ENCODE measurements at regions not wholly inside any gene's neighbourhood (a gene's known extent, or its start where the extent isn't known, plus 50 kb on each side); places are given as distances from the start of the nearest gene placed in this dataset.

- ATAC-seq (replicated peaks in 1 of 4) (no peak), DNase-seq (no peak)
- no peaks in the 10 kb centered on the region for H3K36me3 ChIP-seq (ENCODE audit: control insufficient read depth in 2 of 2, extremely low read depth in 1 of 2, insufficient read depth in 1 of 2, low read length in 1 of 2)
- Mint-ChIP-seq H3K4me3 (no peak overlapping the region), H3K9me3 (no peaks in the 10 kb centered on the region), H3K27me3 (peaks cover 0 to 4% of the 10 kb centered on the region in 2 donors), H3K27ac (no peak overlapping the region), H3K4me1 (no peaks in the 10 kb centered on the region), H3K36me3 (no peaks in the 10 kb centered on the region)
- no peaks in the 10 kb centered on the region for H3K4me1 ChIP-seq (ENCODE audit: control insufficient read depth in 1 of 2, extremely low read depth in 1 of 2, insufficient read depth in 2 of 2, low read length in 2 of 2)
- H3K27ac ChIP-seq (ENCODE audit: low read length): no peak overlapping the region
- no peak overlapping the region for H3K4me3 ChIP-seq (ENCODE audit: control insufficient read depth in 1 of 2, extremely low read depth in 1 of 2, low read length in 1 of 2)
- CTCF ChIA-PET: no interaction called here
- H3K9me3 ChIP-seq: no peaks in the 10 kb centered on the region
- POLR2A ChIA-PET: no interaction called here
- 81% methylated on average over 4 of the region's 8 CpGs for WGBS (ENCODE audit: insufficient coverage)
- no peaks in the 10 kb centered on the region for H3K27me3 ChIP-seq (replicated peaks in 1 of 2; ENCODE audit: control insufficient read depth in 2 of 2, extremely low read depth in 1 of 2, insufficient read depth in 2 of 2, low read length in 1 of 2)
Measured at GRCh38 chr3:178297740-178298139, 238.5 kb upstream of the KCNMB2 start.

DNA sequence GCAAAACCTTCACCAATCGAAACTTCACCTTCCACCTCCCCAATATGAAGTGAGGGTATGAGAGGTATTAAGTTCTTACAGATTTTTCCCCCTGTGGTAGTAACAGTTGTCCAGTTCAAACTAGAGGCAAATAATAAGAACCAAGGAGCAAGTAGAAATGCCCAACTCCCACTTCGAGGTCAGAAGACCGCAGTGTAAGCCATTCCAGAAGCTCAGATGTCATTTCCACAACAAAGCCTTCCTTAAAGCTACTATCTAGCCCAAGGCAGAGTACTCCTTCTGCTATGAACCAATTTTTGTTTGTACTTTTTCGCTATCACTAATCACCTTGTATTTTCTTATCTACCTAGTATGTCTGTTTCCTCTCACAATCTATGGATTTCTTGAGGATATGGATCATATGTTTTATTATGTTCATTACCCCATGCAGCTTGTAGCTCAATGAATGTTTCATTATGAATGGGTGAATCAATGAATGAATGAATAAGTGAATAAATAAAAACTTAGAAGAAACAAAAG lies 235.7 kb upstream of the KCNMB2 start:
- no peak overlapping the region for H3K27ac Mint-ChIP-seq
- no peaks in the 10 kb centered on the region for H3K36me3 Mint-ChIP-seq
- WGBS (ENCODE audit: insufficient coverage): 80% methylated on average over 2 of the region's 4 CpGs
- DNase-seq: no peak
- no peaks in the 10 kb centered on the region for H3K9me3 Mint-ChIP-seq
- ATAC-seq (replicated peaks in 1 of 4): no peak
- no peaks in the 10 kb centered on the region for H3K9me3 ChIP-seq
- no peak overlapping the region for H3K4me3 Mint-ChIP-seq
- H3K36me3 ChIP-seq (ENCODE audit: control insufficient read depth in 2 of 2, extremely low read depth in 1 of 2, insufficient read depth in 1 of 2, low read length in 1 of 2): no peaks in the 10 kb centered on the region
- H3K27me3 ChIP-seq (replicated peaks in 1 of 2; ENCODE audit: control insufficient read depth in 2 of 2, extremely low read depth in 1 of 2, insufficient read depth in 2 of 2, low read length in 1 of 2): no peaks in the 10 kb centered on the region
- POLR2A ChIA-PET: no interaction called here
- H3K4me1 ChIP-seq (ENCODE audit: control insufficient read depth in 1 of 2, extremely low read depth in 1 of 2, insufficient read depth in 2 of 2, low read length in 2 of 2): no peaks in the 10 kb centered on the region
- no peak overlapping the region for H3K4me3 ChIP-seq (ENCODE audit: control insufficient read depth in 1 of 2, extremely low read depth in 1 of 2, low read length in 1 of 2)
- no peak overlapping the region for H3K27ac ChIP-seq (ENCODE audit: low read length)
- CTCF ChIA-PET: no interaction called here
- no peaks in the 10 kb centered on the region for H3K4me1 Mint-ChIP-seq
- peaks cover 0 to 4% of the 10 kb centered on the region in 2 donors for H3K27me3 Mint-ChIP-seq

- ChIA-PET POLR2A (no interaction called here), CTCF (interaction anchor here in 1 of 2 donors (0.6 kb wide), 2 partner anchors 52 to 1346 kb away, joined by 3 read pairs; no protein-coding TSS in a partner anchor)
- WGBS (ENCODE audit: insufficient coverage): no CpG with 5 or more reads among the region's 6 CpGs
- no peaks in the 10 kb centered on the region for H3K36me3 Mint-ChIP-seq
- peaks cover 0 to 4% of the 10 kb centered on the region in 2 donors for H3K27me3 Mint-ChIP-seq
- Histone ChIP-seq H3K9me3 (no peaks in the 10 kb centered on the region), H3K4me1 (ENCODE audit: control insufficient read depth in 1 of 2, extremely low read depth in 1 of 2, insufficient read depth in 2 of 2, low read length in 2 of 2) (no peaks in the 10 kb centered on the region), H3K4me3 (ENCODE audit: control insufficient read depth in 1 of 2, extremely low read depth in 1 of 2, low read length in 1 of 2) (no peak overlapping the region), H3K36me3 (ENCODE audit: control insufficient read depth in 2 of 2, extremely low read depth in 1 of 2, insufficient read depth in 1 of 2, low read length in 1 of 2) (no peaks in the 10 kb centered on the region), H3K27me3 (replicated peaks in 1 of 2; ENCODE audit: control insufficient read depth in 2 of 2, extremely low read depth in 1 of 2, insufficient read depth in 2 of 2, low read length in 1 of 2) (no peaks in the 10 kb centered on the region), H3K27ac (ENCODE audit: low read length) (no peak overlapping the region)
- H3K9me3 Mint-ChIP-seq: no peaks in the 10 kb centered on the region
- ATAC-seq (replicated peaks in 1 of 4) (no peak), DNase-seq (no peak)
- no peak overlapping the region for H3K27ac Mint-ChIP-seq
- H3K4me1 Mint-ChIP-seq: no peaks in the 10 kb centered on the region
- no peak overlapping the region for H3K4me3 Mint-ChIP-seq
Measured at GRCh38 chr3:178302966-178303930, 233.0 kb upstream of the KCNMB2 start.

GRCh38 chr3:178304758-178305467 lies 231.3 kb upstream of the KCNMB2 start:
- H3K4me1 Mint-ChIP-seq: no peaks in the 10 kb centered on the region
- POLR2A ChIA-PET: no interaction called here
- WGBS (ENCODE audit: insufficient coverage): no CpG with 5 or more reads among the region's 1 CpG
- H3K27me3 Mint-ChIP-seq: peaks cover 0 to 4% of the 10 kb centered on the region in 2 donors
- Histone ChIP-seq H3K27ac (ENCODE audit: low read length) (no peak overlapping the region), H3K9me3 (no peaks in the 10 kb centered on the region), H3K4me1 (ENCODE audit: control insufficient read depth in 1 of 2, extremely low read depth in 1 of 2, insufficient read depth in 2 of 2, low read length in 2 of 2) (no peaks in the 10 kb centered on the region), H3K36me3 (ENCODE audit: control insufficient read depth in 2 of 2, extremely low read depth in 1 of 2, insufficient read depth in 1 of 2, low read length in 1 of 2) (no peaks in the 10 kb centered on the region), H3K4me3 (ENCODE audit: control insufficient read depth in 1 of 2, extremely low read depth in 1 of 2, low read length in 1 of 2) (no peak overlapping the region), H3K27me3 (replicated peaks in 1 of 2; ENCODE audit: control insufficient read depth in 2 of 2, extremely low read depth in 1 of 2, insufficient read depth in 2 of 2, low read length in 1 of 2) (no peaks in the 10 kb centered on the region)
- CTCF ChIA-PET: no interaction called here
- ATAC-seq (replicated peaks in 1 of 4) (no peak), DNase-seq (no peak)
- no peaks in the 10 kb centered on the region for H3K36me3 Mint-ChIP-seq
- no peaks in the 10 kb centered on the region for H3K9me3 Mint-ChIP-seq
- H3K4me3 Mint-ChIP-seq: no peak overlapping the region
- H3K27ac Mint-ChIP-seq: no peak overlapping the region

DNA sequence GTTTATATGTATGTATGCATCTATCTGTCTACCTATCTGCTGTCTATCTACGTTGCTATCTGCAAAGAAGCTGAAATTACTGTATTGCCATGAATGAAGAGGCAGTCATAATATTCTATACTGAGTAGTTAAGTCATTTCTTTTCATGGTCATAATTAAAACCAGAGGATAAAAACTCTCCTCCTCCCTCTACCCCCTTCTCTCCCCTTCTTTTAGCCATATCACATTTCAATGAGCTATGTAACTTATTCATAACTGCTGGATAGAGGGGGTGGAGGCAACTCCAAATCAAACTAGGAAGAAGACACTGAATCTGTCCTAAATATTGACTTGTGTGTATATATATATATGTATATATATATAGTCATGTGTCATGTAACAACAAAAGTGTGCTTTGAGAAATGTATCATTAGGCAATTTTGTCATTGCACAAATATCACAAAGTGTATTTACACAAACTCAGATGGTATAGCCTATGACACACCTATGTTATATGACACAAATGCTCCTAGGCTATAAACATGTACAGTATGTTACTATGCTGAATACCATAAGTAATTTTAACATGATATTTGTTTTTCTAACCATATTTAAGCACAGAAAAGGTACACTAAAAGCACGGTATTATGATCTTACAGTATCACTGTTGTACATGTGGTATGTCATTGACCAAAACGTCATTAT lies 229.7 kb upstream of the KCNMB2 start:
- H3K27me3 ChIP-seq (replicated peaks in 1 of 2; ENCODE audit: control insufficient read depth in 2 of 2, extremely low read depth in 1 of 2, insufficient read depth in 2 of 2, low read length in 1 of 2): no peaks in the 10 kb centered on the region
- no peak overlapping the region for H3K4me3 ChIP-seq (ENCODE audit: control insufficient read depth in 1 of 2, extremely low read depth in 1 of 2, low read length in 1 of 2)
- no peaks in the 10 kb centered on the region for H3K36me3 Mint-ChIP-seq
- H3K9me3 Mint-ChIP-seq: no peaks in the 10 kb centered on the region
- ChIA-PET CTCF (no interaction called here), POLR2A (no interaction called here)
- WGBS (ENCODE audit: insufficient coverage): no CpG with 5 or more reads among the region's 3 CpGs
- DNase-seq (no peak), ATAC-seq (replicated peaks in 1 of 4) (no peak)
- H3K9me3 ChIP-seq: no peaks in the 10 kb centered on the region
- H3K4me1 ChIP-seq (ENCODE audit: control insufficient read depth in 1 of 2, extremely low read depth in 1 of 2, insufficient read depth in 2 of 2, low read length in 2 of 2): no peaks in the 10 kb centered on the region
- no peak overlapping the region for H3K4me3 Mint-ChIP-seq
- H3K4me1 Mint-ChIP-seq: no peaks in the 10 kb centered on the region
- H3K27ac ChIP-seq (ENCODE audit: low read length): no peak overlapping the region
- H3K27me3 Mint-ChIP-seq: no peaks in the 10 kb centered on the region
- no peaks in the 10 kb centered on the region for H3K36me3 ChIP-seq (ENCODE audit: control insufficient read depth in 2 of 2, extremely low read depth in 1 of 2, insufficient read depth in 1 of 2, low read length in 1 of 2)
- H3K27ac Mint-ChIP-seq: no peak overlapping the region

DNA sequence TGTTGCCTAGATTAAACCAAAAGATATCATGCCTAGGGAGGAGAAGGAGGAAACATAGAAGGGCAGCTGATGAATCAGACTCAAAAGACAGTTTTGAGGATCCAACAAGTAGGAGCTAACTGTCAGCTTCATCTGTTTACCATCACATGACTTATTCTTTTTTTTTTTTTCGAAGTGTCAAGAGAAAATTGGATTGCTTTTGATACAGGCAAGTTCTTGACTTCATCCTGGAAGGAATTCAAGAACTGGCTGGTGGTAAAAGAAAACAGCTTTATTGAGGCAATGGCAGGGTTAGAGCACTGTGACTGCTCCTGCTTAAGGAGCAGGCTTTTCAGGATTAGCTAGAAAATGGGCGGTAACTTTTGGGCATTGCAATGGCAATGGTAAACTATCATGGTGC lies 227.5 kb upstream of the KCNMB2 start:
- Mint-ChIP-seq H3K4me3 (no peak overlapping the region), H3K4me1 (no peaks in the 10 kb centered on the region), H3K9me3 (no peaks in the 10 kb centered on the region), H3K36me3 (no peaks in the 10 kb centered on the region), H3K27ac (no peak overlapping the region), H3K27me3 (no peaks in the 10 kb centered on the region)
- ATAC-seq (replicated peaks in 1 of 4) (no peak), DNase-seq (no peak)
- POLR2A ChIA-PET: interaction anchor here in 1 of 2 donors (0.7 kb wide), 1 partner anchor 416 kb away, joined by 8 read pairs; no protein-coding TSS in a partner anchor
- CTCF ChIA-PET: interaction anchor here in 1 of 2 donors (0.7 kb wide), 1 partner anchor 60 kb away, joined by 4 read pairs; no protein-coding TSS in a partner anchor
- Histone ChIP-seq H3K4me3 (ENCODE audit: control insufficient read depth in 1 of 2, extremely low read depth in 1 of 2, low read length in 1 of 2) (no peak overlapping the region), H3K27me3 (replicated peaks in 1 of 2; ENCODE audit: control insufficient read depth in 2 of 2, extremely low read depth in 1 of 2, insufficient read depth in 2 of 2, low read length in 1 of 2) (no peaks in the 10 kb centered on the region), H3K36me3 (ENCODE audit: control insufficient read depth in 2 of 2, extremely low read depth in 1 of 2, insufficient read depth in 1 of 2, low read length in 1 of 2) (no peaks in the 10 kb centered on the region), H3K9me3 (no peaks in the 10 kb centered on the region), H3K27ac (ENCODE audit: low read length) (no peak overlapping the region), H3K4me1 (ENCODE audit: control insufficient read depth in 1 of 2, extremely low read depth in 1 of 2, insufficient read depth in 2 of 2, low read length in 2 of 2) (no peaks in the 10 kb centered on the region)
- WGBS (ENCODE audit: insufficient coverage): 88% methylated on average over 1 of the region's 2 CpGs
